DMS 273 treated with DMSO at 0.1 percent for 48 hours (cell line): ENCODE measurements at regions not wholly inside any gene's neighbourhood (a gene's known extent, or its start where the extent isn't known, plus 50 kb on each side); places are given as distances from the start of the nearest gene placed in this dataset.
"Not testable (repeated sequence)": the region's sequence is repeated elsewhere in the genome, so short reads cannot be mapped to it uniquely, and the experiment has no call there.

Source experiments
- DNase-seq: peaks from one replicate; lab custom pipeline; 2025; lab: John Stamatoyannopoulos, UW

DNA sequence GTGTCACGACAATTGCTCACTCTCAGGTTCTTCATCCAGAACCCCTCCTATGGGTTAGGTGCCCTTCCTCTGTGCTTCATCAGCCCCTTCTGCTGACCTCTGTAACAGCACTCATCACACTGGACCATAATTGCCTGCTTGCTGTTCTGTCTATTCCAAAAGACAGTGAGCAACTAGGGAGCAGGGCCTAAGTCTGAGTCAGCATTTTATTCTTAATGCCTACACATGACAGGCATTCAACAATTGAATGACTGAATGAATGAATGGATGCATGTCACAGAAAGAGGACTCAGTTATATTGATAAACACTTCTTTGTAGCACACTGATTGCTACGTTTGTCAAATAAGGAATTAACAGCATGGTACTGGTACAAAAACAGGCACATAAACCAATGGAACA lies 317.0 kb downstream of the ZIC3 start:
- no peak for DNase-seq

DNA sequence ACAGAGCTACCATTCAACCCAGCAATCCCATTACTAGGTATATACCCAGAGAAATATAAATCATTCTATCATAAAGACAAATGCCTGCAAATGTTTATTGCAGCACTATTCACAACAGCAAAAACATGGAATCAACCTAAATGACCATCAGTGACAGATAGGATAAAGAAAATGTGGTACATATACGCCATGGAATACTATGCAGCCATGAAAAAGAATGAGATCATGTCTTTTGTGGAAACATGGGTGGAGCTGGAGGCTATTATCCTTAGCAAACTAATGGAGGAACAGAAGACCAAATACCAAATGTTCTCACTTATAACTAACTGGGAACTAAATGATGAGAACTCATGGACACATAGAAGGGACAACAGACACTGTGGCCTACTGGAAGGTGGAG lies 318.9 kb downstream of the ZIC3 start:
- not testable (repeated sequence) for DNase-seq

DNA sequence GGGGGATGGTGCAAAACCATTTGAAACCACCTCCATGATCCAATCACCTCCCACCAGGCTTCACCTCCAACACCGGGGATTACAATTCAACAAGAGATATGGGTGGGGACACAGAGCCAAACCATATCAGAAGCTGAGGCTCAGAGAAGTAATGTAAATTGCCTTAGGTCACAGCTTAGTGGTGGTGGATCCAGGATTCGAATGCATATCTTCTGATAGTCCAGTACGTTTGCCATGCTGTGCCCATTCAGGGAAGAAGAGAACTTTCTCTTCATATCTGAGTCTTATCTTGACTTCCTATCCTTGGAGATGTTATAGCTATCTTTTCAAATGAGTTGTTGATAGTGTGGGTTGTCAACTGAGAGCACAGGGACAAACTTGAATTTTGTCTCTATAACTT lies 325.5 kb downstream of the ZIC3 start:
- DNase-seq: no peak

DNA sequence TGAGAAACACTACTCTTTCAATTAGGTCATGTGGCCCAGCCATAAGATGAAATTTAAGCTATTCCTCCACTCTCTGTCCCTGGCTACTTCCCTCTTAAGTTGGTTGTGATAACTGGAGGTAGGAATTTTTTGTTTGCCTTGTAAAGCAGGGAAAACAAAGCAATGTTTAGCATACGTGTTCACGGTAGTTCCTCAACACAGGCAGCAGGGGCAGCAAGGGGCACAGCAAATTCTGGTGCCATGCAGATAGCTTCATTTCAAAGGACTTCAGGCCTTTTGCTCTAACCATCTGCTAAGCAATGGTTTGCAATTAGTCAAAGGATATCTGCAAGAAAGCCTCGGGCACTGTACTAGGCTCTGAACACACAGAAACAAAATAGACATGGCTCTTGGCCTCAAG lies 330.2 kb downstream of the ZIC3 start:
- DNase-seq: no peak

DNA sequence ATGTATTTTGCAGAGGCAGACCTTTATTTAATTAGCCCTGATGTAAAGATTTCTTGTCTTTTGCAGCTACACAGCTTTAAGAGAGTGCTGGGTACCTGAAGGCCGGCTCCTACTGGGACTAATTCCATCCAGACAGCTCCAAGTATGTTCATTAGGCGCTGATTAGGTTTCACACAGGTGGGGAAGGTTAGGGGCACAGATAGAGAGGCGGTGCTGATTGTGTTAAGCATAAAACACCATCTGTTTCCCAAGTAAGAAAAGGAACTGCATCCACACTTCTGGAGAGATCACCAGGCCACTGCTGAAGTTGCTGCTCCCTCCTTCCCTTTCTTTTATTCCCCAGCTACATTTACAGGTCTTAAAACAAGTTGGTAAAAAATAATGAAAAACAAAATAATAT lies 349.5 kb downstream of the ZIC3 start:
- peak; percentile 63 for DNase-seq

DNA sequence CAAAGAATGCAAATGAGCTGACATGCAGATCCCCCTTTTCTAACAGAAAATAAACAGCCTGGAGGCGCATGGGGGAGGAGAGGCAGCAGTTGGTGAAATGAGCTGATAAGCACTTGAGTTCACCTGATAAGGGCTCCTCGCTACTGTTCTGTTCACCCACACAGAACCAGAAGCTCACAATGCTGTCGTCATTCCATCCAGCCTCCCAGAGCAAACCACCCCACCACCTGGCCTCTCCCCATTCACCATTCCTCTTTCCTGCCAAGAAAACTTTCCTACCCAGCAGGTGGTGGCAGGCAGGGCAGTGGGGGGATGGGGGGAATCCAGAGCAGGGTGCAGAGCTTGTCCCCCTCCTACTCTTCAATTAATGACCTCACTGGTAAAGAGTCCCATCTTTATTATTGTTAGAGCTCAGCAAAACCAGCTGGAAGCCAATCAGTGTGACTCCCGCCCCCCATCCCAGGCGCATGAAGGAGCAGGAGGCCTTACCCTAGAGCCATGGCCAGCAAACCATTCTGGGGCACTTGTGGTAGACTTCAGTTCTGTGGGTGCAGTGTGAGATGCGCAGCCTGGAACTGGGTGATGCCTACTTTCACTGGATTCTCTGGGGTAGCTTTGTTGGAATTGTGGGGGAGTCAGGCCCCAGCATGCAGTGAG lies 350.3 kb downstream of the ZIC3 start:
- DNase-seq: peak; percentile 85

DNA sequence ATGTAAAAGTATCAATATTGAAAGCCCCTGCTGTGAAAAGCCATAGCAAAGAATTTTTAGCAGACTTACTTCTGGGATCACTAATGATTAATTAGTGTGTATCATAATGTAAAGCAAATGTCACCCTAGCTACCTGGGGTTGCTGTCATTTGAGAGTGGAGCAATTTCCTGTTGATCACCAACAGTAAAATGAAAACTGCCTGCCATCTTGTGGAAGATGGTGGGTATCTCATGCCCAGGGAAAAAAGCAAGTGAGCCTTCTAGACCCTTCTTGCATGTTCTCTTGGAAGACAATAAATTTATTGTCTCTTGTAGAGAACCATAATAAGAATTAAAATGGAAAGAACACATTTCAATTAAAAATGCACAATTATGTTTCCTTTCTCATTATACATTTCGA lies 360.2 kb downstream of the ZIC3 start:
- DNase-seq: no peak

DNA sequence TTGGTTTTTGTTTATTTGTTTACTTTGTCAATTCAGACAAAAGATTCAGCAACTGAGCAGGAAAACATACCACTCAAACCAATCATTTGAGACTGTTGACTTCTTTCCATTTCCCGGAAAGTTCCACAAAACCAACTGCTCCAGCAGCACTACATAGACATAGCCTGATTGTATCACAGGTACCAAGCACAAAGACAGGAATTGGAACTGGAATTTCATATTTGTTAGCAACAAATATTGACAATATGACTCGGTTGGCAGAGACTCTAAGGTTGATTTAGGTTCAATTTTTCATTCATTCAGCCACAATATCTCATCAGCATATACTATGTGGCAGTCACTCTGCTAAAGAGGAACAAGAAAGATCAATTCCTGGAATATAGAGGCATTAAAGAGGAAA lies 364.0 kb downstream of the ZIC3 start:
- no peak for DNase-seq

DNA sequence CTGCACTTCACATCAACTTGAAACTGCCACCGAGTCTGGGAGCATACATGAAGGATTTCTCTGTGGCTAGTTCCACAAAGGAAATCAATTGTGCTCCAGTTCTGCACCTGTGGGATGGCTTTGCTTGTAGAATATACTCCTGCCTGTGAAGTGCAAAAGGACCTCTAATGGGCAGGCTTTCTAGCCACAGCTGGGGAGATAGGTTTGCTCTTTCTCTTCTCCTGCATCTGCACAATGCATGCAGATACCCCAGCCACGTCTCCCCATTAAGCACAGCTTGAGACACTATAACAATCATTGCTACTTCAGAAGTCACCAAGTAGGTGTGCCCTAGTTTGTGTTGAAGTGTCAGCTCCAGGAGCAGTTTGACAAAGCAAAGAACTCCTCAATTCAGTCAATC lies 364.6 kb downstream of the ZIC3 start:
- no peak for DNase-seq

DNA sequence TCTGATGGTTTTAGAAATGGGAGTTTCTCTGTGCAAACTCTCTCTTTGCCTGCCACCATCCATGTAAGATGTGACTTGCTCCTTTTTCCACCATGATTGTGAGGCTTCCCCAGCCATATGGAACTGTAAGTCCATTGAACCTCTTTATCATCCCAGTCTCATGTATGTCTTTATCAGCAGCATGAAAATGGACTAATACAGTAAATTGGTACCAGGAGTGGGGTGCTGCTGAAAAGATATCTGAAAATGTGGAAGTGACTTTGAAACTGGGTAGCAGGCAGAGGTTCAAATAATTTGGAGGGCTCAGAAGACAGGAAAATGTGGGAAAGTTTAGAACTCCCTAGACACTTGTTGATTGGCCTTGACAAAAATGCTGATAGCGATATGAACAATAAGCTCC lies 368.3 kb downstream of the ZIC3 start:
- DNase-seq: not testable (repeated sequence)

DNA sequence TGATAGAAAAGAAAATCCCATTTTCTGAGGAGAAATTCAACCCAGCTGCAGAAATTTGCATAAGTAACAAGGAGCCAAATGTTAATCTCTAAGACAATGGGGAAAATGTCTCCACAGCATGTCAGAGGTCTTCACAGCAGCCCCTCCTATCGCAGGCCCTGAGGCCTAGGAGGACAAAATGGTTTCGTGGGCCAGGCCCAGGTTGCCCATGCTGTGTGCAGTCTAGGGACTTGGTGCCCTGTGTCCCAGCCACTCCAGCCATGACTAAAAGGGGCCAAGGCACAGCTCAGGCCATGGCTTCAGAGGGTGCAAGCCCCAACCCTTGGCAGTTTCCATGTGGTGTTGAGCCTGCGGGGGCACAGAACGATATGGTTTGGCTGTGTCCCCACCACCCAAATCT lies 369.0 kb downstream of the ZIC3 start:
- not testable (repeated sequence) for DNase-seq

DNA sequence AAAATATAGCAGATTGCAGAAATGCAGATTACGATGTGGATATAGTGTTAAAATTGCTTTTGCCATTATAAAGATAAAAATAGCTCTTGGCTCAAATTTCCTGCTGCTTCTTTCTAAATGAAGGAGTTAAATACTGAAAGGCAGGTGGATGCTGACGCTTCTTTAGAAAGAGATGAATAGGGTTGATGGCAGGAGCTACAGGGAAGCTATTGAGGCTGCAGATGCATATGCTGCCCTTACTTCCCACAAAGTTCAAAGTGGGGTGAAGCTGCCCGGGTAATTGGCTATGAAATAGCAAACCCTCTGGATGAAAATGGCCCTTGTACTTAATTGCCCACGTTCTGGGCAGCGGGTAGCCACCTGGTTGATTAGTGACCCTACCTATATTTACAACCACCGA lies 379.5 kb downstream of the ZIC3 start:
- no peak for DNase-seq

DNA sequence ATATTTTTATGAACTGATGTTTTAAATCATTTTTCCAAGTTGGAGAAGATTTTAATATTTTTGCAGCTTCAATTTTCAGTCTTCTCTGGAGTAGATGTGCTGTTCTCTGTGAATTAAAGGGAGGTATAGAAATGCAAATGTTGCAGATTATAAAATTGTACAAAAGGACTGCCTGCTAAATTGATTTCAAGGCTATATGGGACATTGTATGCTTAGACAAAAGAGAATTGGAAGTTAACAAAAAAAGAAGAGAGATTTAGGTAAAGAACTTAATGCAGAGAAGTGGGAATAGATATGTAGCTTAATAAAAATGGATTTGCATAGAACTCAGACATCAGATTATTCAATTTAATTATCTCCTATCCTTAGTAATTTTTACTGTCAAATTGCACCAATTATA lies 403.3 kb downstream of the ZIC3 start:
- no peak for DNase-seq

DNA sequence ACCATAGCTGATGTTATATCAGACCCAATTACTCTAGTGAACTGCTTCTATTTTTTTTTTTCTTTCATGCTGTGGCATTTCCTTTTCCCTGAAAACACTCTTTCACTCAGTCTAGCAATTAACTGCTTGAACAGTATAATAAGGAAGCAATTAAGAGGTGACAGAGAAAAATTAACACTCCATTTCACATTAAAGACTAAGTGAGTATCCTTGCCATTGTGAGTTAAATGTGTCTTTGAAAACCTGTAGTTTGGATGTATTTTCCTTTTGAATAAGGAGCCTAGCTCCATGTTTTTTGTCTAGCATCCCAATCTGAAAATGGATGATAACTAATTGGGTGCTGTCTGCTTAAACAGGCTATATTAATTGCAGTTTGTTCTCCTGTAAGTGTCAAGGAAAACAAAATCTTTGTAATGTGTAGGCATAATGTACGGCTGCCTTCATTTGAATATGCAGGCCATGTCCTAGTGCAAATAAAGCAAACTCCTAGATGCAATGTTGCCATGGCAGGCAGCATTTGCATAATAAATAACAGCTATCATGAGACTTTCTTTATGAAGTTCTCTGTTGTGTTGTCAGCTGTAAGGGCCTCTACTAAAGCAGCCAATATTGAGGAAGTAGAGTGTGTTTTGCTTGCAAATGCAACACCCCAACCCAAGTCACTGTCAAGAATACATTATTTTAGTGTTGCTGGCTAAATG lies 416.7 kb downstream of the ZIC3 start:
- no peak for DNase-seq

DNA sequence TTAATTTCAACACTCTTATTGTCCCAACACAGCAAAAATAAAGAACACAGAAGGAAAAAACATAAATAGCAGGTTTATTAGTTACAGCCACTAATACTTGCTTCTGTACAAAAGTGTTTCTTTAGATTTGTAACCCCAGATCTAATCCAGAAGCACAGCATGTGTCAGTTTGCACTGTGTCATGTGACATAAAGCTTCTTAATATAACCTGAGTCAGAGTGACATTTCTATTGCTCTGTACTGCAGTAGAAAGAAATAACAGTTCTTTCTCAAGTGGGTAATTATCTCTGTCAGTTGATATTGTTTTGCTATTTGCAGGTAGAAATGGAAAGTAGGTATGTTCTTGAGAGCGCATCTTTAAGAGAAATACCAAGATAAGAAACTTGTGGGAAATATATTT lies 422.5 kb downstream of the ZIC3 start:
- DNase-seq: no peak

DNA sequence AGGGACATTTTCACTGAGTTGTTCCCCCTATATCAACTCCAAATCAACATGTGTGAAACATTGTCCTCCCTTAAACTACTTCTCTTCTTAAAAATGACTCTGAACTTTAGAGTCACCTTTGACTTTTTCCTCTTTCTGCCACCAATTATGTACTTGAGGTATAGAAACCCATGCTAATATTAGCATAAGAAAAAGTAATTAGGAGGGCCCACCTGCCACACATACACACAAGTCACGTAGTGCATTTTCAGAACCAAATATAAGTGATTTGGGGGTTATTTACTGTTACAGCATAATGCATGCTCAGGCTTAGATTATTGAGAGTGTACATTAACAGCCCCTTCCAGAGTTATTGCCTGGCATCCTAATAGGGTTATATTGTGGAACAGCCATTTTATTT lies 432.7 kb downstream of the ZIC3 start:
- DNase-seq: no peak

DNA sequence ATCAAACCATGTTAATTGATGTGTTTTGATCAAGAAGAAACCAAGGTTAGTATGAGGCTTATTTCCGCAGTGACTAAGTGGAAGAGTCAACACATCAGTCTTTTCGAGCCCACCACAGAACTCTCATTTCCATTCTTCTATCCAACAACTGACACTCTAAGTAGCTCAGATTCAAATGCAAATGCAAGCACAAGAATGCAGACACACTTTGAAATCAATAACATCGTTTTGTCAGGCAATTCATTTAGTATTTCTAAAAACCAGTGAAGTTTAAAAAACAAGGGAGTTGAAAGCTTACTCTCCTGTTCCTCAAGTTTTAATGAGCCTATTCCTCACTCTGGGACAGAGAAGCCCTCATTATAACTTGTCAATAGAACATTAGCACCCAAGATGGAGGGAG lies 433.1 kb downstream of the ZIC3 start:
- DNase-seq: no peak

DNA sequence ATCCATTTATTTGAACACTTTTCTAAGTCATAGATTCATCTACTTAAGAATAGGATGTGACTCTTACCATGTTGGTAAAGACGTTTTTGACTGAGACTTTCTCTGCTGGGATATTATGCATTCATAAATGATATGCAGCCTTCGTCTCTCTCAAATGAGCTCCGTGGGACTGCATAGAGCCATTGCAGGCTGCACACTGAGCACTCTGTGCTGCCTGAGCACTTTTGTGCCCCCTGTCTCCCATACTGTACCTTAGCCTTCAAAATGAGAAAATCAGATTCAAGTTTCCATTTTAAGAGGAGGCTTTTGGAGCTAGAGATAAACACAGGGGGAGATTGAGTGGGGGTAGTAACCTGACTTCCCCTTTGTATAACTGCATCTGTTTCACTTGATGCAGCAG lies 433.6 kb downstream of the ZIC3 start:
- DNase-seq: no peak

DNA sequence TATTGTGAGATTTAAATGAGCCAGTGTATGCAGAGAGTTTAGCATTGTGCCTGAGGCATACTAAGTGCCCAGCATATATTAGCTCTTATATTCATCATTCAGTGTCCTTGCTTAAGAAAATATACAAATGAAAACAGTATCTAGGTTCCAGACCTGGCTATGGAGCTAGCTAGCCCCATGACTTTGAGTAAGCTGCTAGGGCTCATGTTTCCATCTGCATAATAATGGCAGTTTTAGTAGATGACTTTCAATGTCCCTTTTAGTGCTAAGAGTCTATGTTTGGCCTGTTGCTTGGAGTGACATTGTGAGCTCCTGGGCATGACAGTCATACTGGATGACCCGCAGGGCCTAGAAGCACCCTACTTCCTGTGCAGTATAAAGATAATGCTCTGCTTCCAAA lies 435.3 kb downstream of the ZIC3 start:
- DNase-seq: no peak

DNA sequence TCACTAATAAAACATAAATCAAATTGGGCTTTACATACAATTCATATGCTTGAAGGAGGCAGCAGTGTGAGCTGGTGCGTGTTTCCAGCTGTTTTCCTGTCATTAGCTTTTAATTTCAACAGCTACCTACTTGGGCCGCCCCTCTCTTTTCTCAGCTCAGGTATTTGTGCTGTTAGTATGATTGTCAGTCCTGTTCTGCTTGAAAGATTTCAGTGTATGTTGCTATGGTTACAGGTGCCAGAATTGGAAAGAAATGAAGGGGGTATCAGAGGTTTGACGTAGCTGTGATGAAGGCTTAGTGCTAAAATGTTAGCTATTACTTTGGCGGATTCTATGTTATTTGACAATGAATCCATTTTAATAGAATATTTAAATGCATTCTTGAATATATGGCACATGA lies 440.3 kb downstream of the ZIC3 start:
- no peak for DNase-seq

DNA sequence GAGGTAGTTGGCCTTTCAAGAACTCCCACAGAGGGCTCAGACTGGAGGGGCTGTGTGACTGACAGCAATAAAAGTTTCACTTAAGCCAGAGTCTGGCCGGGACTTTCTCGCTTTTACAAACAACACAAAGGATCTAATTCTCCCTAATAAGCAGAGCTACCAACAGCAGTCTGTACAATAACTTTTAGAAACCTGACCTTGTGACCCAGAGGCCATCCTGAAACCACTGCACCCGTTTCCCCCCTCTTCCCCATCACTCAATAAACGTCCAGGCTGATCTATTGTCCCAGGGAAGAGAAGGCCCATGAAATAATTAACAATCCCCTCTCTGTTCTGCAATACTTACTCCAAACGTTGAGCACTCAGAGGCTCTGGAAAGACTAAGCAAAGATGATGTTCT lies 442.4 kb downstream of the ZIC3 start:
- no peak for DNase-seq

DNA sequence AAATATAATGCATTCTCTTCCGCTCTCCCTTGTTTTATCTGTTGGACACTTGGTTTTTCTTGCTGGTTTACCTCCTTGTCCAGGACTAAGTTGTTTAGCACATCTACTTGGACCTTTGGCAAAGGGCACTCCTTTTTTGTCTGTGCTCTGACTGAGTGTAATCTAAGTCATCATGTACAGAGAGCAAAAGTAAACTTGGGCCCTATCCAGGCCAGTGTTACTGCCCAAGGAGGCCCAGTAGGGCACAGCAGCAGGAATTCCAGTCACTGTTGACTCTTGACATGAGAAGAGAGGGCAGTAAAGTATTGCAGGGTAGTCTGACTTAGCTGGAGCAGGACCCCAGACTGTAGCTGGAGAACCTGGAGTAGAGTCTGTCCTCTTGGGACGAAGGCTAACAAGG lies 445.5 kb downstream of the ZIC3 start:
- DNase-seq: no peak

DNA sequence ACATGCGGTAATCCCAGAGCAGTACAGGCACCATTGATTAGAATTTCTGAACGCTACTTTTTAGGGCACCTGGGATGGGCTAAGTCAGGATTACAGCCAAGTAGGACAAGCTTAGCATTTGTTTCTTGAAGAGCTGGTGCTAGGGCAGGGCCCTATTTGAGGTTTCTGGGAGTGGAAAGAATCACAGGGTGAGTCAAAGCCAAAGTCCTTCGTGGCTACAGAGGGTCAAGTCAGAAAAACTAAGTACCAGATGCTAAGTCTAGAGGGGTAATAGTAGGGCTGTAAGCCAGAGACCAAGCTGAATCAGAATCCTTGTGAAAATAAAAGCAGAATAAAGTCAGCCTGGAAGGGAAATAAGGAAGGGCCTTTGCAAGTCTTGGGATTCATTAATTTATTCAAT lies 448.6 kb downstream of the ZIC3 start:
- no peak for DNase-seq

DNA sequence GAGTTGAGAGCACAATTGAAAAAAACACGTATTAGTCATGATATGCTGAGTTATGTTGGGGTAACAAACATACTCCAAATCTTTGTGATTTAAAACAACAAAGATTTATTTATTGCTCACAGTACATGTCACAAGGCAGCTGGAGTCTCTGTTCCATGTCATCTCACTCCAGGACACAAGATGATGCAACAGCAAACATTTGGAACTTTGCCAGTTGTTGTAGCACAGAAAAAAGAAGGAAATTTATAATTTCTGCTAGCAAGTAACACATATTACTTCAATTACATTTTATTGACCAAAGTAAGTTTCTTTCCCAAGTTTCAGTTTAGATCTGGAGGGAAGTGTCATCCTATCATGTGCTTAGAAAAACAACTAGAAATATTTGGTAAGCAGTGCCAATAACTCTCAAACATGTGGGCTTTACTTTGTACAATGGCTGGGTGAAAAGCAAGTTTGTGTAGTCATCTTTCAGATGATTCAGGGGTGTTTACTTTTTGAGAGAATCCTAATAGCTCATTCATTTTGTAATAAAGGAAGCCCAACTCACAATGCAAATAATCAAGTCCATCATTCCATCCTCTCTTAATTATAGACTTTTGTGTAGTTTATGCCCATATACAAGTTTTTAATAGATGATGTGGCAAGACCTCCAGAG lies 452.3 kb downstream of the ZIC3 start:
- no peak for DNase-seq
